Fibroblast of mammary gland (primary cell): ENCODE measurements at regions not wholly inside any gene's neighbourhood (a gene's known extent, or its start where the extent isn't known, plus 50 kb on each side); places are given as distances from the start of the nearest gene placed in this dataset.
A peak's percentile ranks its signal among the peaks of the same experiment; 100 is the strongest.

Experiments
- DNase-seq: peaks from one replicate; pipeline ENCODE4 v3.0.0-alpha.2; 2010; ENCODE audit warnings: low read depth
- H3K4me3 ChIP-seq: 2 replicates; pipeline ENCODE4 v1.5.1; 2011; ENCODE audit warnings: low read depth, mild to moderate bottlenecking, low read length, moderate library complexity; ENCODE audit not compliant: control insufficient read depth
- CTCF ChIP-seq: conservative IDR thresholded peaks from 2 replicates; pipeline ENCODE4 v1.5.1; 2011; ENCODE audit warnings: low read depth, low read length, inconsistent platforms; ENCODE audit not compliant: control insufficient read depth, insufficient read depth

GRCh38 chr7:93830141-93830925, 60.2 kb downstream of the TFPI2 start:
- TF ChIP-seq CTCF, result no peak
- no peak overlapping the region for H3K4me3 ChIP-seq
- no peak for DNase-seq

DNA sequence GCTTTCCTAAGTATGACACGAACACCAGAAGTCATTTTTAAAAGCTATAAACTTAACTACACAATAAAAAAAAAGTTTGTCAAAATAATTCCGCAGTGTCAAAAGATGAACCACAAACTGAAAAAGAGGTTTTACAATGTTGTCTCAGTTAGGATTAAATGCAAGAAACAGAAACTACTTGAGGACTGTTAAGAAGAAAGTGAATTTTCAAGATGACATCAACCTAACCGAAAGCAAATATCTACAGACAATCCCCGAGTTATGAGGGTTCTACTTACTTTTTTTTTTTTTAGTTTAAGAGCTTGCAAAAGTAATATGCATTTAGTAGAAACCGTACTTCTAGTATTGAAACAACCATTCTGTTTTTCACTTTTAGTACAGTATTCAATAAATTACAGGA, 62.3 kb downstream of the TFPI2 start:
- no peak for TF ChIP-seq CTCF
- no peak for DNase-seq
- H3K4me3 ChIP-seq, result no peak overlapping the region

DNA sequence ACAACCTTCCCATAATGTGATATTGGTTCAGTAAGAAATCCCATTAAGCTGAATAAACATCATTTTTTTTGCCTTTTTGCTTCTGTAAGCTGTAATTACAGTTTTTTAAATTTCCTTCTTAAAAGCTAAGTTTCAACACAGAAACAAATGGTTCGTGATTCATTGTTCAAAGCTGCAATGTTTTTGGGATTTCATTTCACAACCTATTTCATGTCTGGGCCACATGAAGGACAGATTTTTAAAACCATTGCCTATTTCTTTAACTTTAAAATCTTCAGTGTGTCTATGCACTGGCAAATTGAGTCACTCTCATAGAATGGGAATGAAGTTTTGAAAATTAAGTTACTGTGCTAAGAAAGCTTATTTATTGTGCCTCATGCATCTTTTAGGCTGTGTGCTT, 66.9 kb downstream of the TFPI2 start:
- H3K4me3 ChIP-seq, result no peak overlapping the region
- DNase-seq, result no peak
- TF ChIP-seq CTCF, result no peak

GRCh38 chr7:93821463-93821862, 69.1 kb downstream of the TFPI2 start:
- no peak for DNase-seq
- no peak overlapping the region for H3K4me3 ChIP-seq
- no peak for TF ChIP-seq CTCF

GRCh38 chr7:93819699-93820098, 70.9 kb downstream of the TFPI2 start:
- DNase-seq, result no peak

GRCh38 chr7:93817526-93817925, 73.0 kb downstream of the TFPI2 start:
- H3K4me3 ChIP-seq, result no peak overlapping the region
- peak; percentile 36 for DNase-seq
- TF ChIP-seq CTCF, result no peak

More at GRCh38 chr7:93819699-93820098, 70.9 kb downstream of the TFPI2 start:
- no peak overlapping the region for H3K4me3 ChIP-seq
- no peak for TF ChIP-seq CTCF
